ENCODE measurements at regions not wholly inside any gene's neighbourhood (a gene's known extent, or its start where the extent isn't known, plus 50 kb on each side); places are given as distances from the start of the nearest gene placed in this dataset.

DNA sequence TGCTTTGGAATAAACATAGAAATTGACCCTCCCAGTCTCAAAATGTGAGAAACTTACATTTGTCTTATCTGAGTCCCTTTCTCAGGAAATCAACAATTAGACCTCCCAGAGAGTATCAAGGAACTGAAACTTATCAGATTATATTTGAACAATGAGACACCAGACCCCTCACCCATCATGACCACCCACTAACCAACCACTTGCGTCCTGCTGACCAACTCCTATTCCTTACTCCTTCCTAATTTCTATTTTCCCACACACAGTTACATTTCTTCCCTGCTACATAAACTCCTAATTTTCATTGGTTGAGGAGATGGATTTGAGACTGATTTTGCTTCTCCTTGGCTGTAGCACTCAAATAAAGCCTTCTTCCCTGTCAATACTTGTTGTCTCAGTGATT, 97.9 kb downstream of the TPBG start:
- TF ChIP-seq EP300 (IDR thresholded peaks at IDR 0.05) (no peak), POLR2AphosphoS2 (conservative IDR thresholded peaks at IDR 0.05; ENCODE audit: low read length) (no peak), HOXA7 (CRISPR knock-in tag; IDR thresholded peaks at IDR 0.05) (no peak), REST (IDR thresholded peaks at IDR 0.05) (no peak), POLR2A (IDR thresholded peaks at IDR 0.05; ENCODE audit: low read length) (no peak), RFX5 (IDR thresholded peaks at IDR 0.05) (no peak), MYC (IDR thresholded peaks at IDR 0.05; ENCODE audit: borderline replicate concordance, low read length) (no peak), RAD21 (conservative IDR thresholded peaks at IDR 0.05 in 1 of 2, IDR thresholded peaks at IDR 0.05 in 1 of 2) (no peak)
- TF ChIP-seq, protein P1, sequence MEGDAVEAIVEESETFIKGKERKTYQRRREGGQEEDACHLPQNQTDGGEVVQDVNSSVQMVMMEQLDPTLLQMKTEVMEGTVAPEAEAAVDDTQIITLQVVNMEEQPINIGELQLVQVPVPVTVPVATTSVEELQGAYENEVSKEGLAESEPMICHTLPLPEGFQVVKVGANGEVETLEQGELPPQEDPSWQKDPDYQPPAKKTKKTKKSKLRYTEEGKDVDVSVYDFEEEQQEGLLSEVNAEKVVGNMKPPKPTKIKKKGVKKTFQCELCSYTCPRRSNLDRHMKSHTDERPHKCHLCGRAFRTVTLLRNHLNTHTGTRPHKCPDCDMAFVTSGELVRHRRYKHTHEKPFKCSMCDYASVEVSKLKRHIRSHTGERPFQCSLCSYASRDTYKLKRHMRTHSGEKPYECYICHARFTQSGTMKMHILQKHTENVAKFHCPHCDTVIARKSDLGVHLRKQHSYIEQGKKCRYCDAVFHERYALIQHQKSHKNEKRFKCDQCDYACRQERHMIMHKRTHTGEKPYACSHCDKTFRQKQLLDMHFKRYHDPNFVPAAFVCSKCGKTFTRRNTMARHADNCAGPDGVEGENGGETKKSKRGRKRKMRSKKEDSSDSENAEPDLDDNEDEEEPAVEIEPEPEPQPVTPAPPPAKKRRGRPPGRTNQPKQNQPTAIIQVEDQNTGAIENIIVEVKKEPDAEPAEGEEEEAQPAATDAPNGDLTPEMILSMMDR (IDR thresholded peaks at IDR 0.05): no peak
